HCT116 (cell line): ENCODE measurements at regions not wholly inside any gene's neighbourhood (a gene's known extent, or its start where the extent isn't known, plus 50 kb on each side); places are given as distances from the start of the nearest gene placed in this dataset.

Source experiments
- ATAC-seq: fragments of 200-7000 bp; cut with Tn5 transposase; 2 replicates; pipeline ENCODE4 v1.9.1; 2020; ENCODE audit warnings: mild to moderate bottlenecking, moderate library complexity
- BruUV-seq: library from RNA; stranded (reverse); fragments of 400-500 nt; replicated peaks from 2 replicates; lab custom pipeline; 2021; lab: Mats Ljungman, UMichigan
- CTCF ChIA-PET: fragments of 300-600 bp; sonication (Branson Sonifier 250); formaldehyde crosslinking; loops from one replicate; lab custom pipeline; 2021; ENCODE audit warnings: antibody characterized with exemption; lab: Charles Lee
- POLR2A ChIA-PET: fragments of 300-600, 350-600 bp; sonication (Branson Sonifier 250); formaldehyde crosslinking; loops from one replicate; lab custom pipeline; 2021; ENCODE audit warnings: antibody characterized with exemption; lab: Charles Lee
- RAD21 ChIA-PET, 2 experiments: fragments of 300-600 bp; sonication (Branson Sonifier 250); formaldehyde crosslinking; loops; one replicate each; lab custom pipeline; 2023; ENCODE audit warnings: low total read pairs in 2 of 2; ENCODE audit not compliant: uncharacterized antibody in 2 of 2, unreplicated experiment in 2 of 2, low non-redundant PET in 1 of 2; lab: Charles Lee
- DNase-seq: peaks from one replicate; pipeline ENCODE4 v3.0.0-alpha.2; 2010; ENCODE audit warnings: low read depth, low spot score
- H2AFZ ChIP-seq: fragments of 200-600 bp; shearing (Covaris generic), sonication (generic); 2 replicates; pipeline ENCODE4 v1.6.1; 2017; ENCODE audit warnings: low read depth, mixed run types, mixed read lengths, antibody characterized with exemption, low read length; ENCODE audit not compliant: poor library complexity, severe bottlenecking
- H3K27ac ChIP-seq: 2 replicates; pipeline ENCODE4 v1.5.1; 2012; ENCODE audit warnings: low read depth, low read length
- H3K27me3 ChIP-seq: fragments of 200-600 bp; sonication (generic); 2 replicates; pipeline ENCODE4 v1.6.1; 2016; ENCODE audit warnings: mixed run types, low read length, mixed read lengths; ENCODE audit not compliant: insufficient read depth
- H3K36me3 ChIP-seq, 2 experiments: fragments of 200-500 bp in 1 of 2; fragments of 200-600 bp in 1 of 2; sonication (Bioruptor generic) in 1 of 2; sonication (generic) in 1 of 2; 2 replicates each; pipeline versions ENCODE4 v1.5.1 to v1.6.1; 2014 to 2016; ENCODE audit warnings: low read length in 2 of 2, inconsistent platforms in 1 of 2, mixed read lengths in 1 of 2, mixed run types in 1 of 2; ENCODE audit not compliant: insufficient read depth in 2 of 2, control insufficient read depth in 1 of 2
- H3K4me1 ChIP-seq, 2 experiments: fragments of 200-600 bp in 1 of 2; sonication (generic) in 1 of 2; 2 replicates each; pipeline versions ENCODE4 v1.5.1 to v1.6.1; 2012 to 2017; ENCODE audit warnings: low read length in 2 of 2, inconsistent platforms in 1 of 2, mild to moderate bottlenecking in 1 of 2, mixed read lengths in 1 of 2, mixed run types in 1 of 2, moderate library complexity in 1 of 2; ENCODE audit not compliant: insufficient read depth in 2 of 2, control insufficient read depth in 1 of 2
- H3K4me2 ChIP-seq: fragments of 200-600 bp; sonication (generic); 2 replicates; pipeline ENCODE4 v1.6.1; 2017; ENCODE audit warnings: mixed run types, low read length, mixed read lengths
- H3K4me3 ChIP-seq, 2 experiments: fragments of 200-600 bp in 1 of 2; sonication (generic) in 1 of 2; replicated peaks in 1 of 2; 2 replicates each; pipeline ENCODE4 v1.5.1; 2011 to 2016; ENCODE audit warnings: low read length in 2 of 2, control low read depth in 1 of 2, low read depth in 1 of 2, mild to moderate bottlenecking in 1 of 2, mixed read lengths in 1 of 2, mixed run types in 1 of 2
- H3K79me2 ChIP-seq: fragments of 200-600 bp; sonication (generic); 2 replicates; pipeline ENCODE4 v1.6.1; 2017; ENCODE audit warnings: mild to moderate bottlenecking, mixed run types, low read length, moderate library complexity, mixed read lengths; ENCODE audit not compliant: insufficient read depth
- H3K9ac ChIP-seq: fragments of 200-600 bp; sonication (generic); 2 replicates; pipeline ENCODE4 v1.6.1; 2016; ENCODE audit warnings: low read length, mixed read lengths
- H3K9me2 ChIP-seq: fragments of 200-600 bp; sonication (generic), shearing (Covaris generic); 2 replicates; pipeline ENCODE4 v1.6.1; 2017; ENCODE audit warnings: mixed run types, mild to moderate bottlenecking, moderate library complexity; ENCODE audit not compliant: insufficient read depth
- H3K9me3 ChIP-seq, 2 experiments: fragments of 200-500 bp in 1 of 2; fragments of 200-600 bp in 1 of 2; sonication (Bioruptor generic) in 1 of 2; sonication (generic) in 1 of 2; 2 replicates each; pipeline ENCODE4 v1.6.1; 2014 to 2017; ENCODE audit warnings: low read length in 2 of 2, mixed read lengths in 2 of 2, inconsistent platforms in 1 of 2, low read depth in 1 of 2, mild to moderate bottlenecking in 1 of 2, mixed run types in 1 of 2, moderate library complexity in 1 of 2; ENCODE audit not compliant: control insufficient read depth in 1 of 2, insufficient read depth in 1 of 2
- H4K20me1 ChIP-seq: fragments of 200-600 bp; sonication (generic), shearing (Covaris generic); 2 replicates; pipeline ENCODE4 v1.6.1; 2017; ENCODE audit warnings: mixed run types, mild to moderate bottlenecking, moderate library complexity; ENCODE audit not compliant: insufficient read depth
- CBX3 ChIP-seq: IDR thresholded peaks from 2 replicates; pipeline ENCODE4 v1.6.1; 2012; ENCODE audit warnings: low read depth
- CEBPB ChIP-seq: IDR thresholded peaks from 2 replicates; pipeline ENCODE4 v1.6.1; 2012; ENCODE audit warnings: low read depth
- EZH2 ChIP-seq: fragments of 200-600 bp; sonication (generic); IDR thresholded peaks from 2 replicates; pipeline ENCODE4 v1.6.1; 2017; ENCODE audit warnings: antibody characterized with exemption, mixed run types
- EZH2phosphoT487 ChIP-seq: fragments of 200-600 bp; IDR thresholded peaks from 2 replicates; pipeline ENCODE4 v1.6.1; 2018; ENCODE audit warnings: antibody characterized with exemption, borderline replicate concordance
- FOSL1 ChIP-seq: IDR thresholded peaks from 2 replicates; pipeline ENCODE4 v1.6.1; 2012; ENCODE audit warnings: low read depth
- JUND ChIP-seq: IDR thresholded peaks from 2 replicates; pipeline ENCODE4 v1.6.1; 2012
- POLR2A ChIP-seq: IDR thresholded peaks from 2 replicates; pipeline ENCODE4 v1.7.0; 2011; ENCODE audit warnings: borderline replicate concordance; ENCODE audit not compliant: insufficient read depth, insufficient read length; ENCODE audit errors: extremely low read depth
- POLR2AphosphoS5 ChIP-seq: IDR thresholded peaks from 2 replicates; pipeline ENCODE4 v1.6.1; 2011; ENCODE audit warnings: mild to moderate bottlenecking, low read depth, low read length, moderate library complexity
- RAD21 ChIP-seq: IDR thresholded peaks from 2 replicates; pipeline ENCODE4 v1.6.1; 2012; ENCODE audit warnings: low read depth, mild to moderate bottlenecking
- SIN3A ChIP-seq: IDR thresholded peaks from 2 replicates; pipeline ENCODE4 v1.6.1; 2012; ENCODE audit warnings: low read depth
- SRF ChIP-seq: IDR thresholded peaks from 2 replicates; pipeline ENCODE4 v1.6.1; 2012; ENCODE audit warnings: low read depth
- TCF7L2 ChIP-seq: IDR thresholded peaks from 2 replicates; pipeline ENCODE4 v1.7.0; 2011; ENCODE audit warnings: borderline replicate concordance, inconsistent platforms; ENCODE audit not compliant: insufficient read depth, insufficient read length; ENCODE audit errors: extremely low read depth
- YY1 ChIP-seq: IDR thresholded peaks from 2 replicates; pipeline ENCODE4 v1.6.1; 2011; ENCODE audit warnings: low read length, low read depth, moderate library complexity, mild to moderate bottlenecking; ENCODE audit not compliant: insufficient replicate concordance; ENCODE audit errors: extremely low read depth
- ZFX ChIP-seq: fragments of 450-650 bp; IDR thresholded peaks from 2 replicates; pipeline ENCODE4 v1.6.1; 2017
- ZNF274 ChIP-seq: fragments of 200-500 bp; sonication (Bioruptor generic); IDR thresholded peaks from 2 replicates; pipeline ENCODE4 v1.6.1; 2014; ENCODE audit warnings: mild to moderate bottlenecking, low read depth, low read length, inconsistent platforms
- intact Hi-C: fragments of 100-400 bp; cut with micrococcal nuclease; formaldehyde crosslinking; loops from 2 replicates; pipeline ENCODE4 v1.10.0; 2022
- TF ChIP-seq, protein P1 (sequence below): IDR thresholded peaks from 2 replicates; pipeline ENCODE4 v1.6.1; 2012; ENCODE audit warnings: low read depth
- TF ChIP-seq, protein P2 (sequence below), 3 experiments: fragments of 200-600 bp in 1 of 3; sonication (generic) in 1 of 3; IDR thresholded peaks in 2 of 3; conservative IDR thresholded peaks in 1 of 3; 2 replicates each; pipeline ENCODE4 v1.5.1; 2012 to 2017; ENCODE audit warnings: low read depth in 2 of 3, low read length in 2 of 3, antibody characterized with exemption in 1 of 3, borderline replicate concordance in 1 of 3, control low read depth in 1 of 3, mild to moderate bottlenecking in 1 of 3, mixed read lengths in 1 of 3, mixed run types in 1 of 3, moderate library complexity in 1 of 3; ENCODE audit not compliant: insufficient read depth in 1 of 3
- TF ChIP-seq, protein P3 (sequence below): IDR thresholded peaks from 2 replicates; pipeline ENCODE4 v1.6.1; 2011; ENCODE audit warnings: mild to moderate bottlenecking, low read length, moderate library complexity; ENCODE audit not compliant: insufficient replicate concordance; ENCODE audit errors: extremely low read depth
- TF ChIP-seq, protein P4 (sequence below): IDR thresholded peaks from 2 replicates; pipeline ENCODE4 v1.6.1; 2012

DNA sequence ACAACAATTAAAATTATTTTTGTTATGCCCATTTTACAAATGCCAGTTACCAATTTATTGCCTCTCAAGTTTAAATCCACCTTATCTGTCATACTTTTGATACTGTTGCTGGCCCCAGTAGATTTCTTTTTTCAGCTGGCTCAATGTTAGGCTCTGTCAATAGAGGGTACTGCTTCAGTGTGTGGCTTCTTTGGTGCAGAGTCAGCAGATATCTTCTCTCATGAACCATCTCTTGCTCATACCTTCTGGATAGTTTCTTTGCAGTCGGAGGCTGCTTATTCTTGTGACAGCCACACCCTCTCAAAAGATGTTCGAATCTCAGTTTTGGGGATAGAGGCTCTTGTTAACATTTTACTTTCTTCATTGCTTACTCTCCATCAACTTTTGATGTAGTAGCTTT, 849.9 kb upstream of the SEMA6A start:
- no peaks in the 10 kb centered on the region for H3K36me3 ChIP-seq
- RAD21 ChIA-PET, result no interaction called here
- no peaks in the 10 kb centered on the region for H3K4me1 ChIP-seq
- DNase-seq (no peak), ATAC-seq (no peak)
- no peaks in the 10 kb centered on the region for H3K27me3 ChIP-seq
- no peak overlapping the region for H2AFZ ChIP-seq
- no TSS peak for BruUV-seq
- no peaks in the 10 kb centered on the region for H3K79me2 ChIP-seq
- no peak overlapping the region for H3K27ac ChIP-seq
- TF ChIP-seq, protein P1, sequence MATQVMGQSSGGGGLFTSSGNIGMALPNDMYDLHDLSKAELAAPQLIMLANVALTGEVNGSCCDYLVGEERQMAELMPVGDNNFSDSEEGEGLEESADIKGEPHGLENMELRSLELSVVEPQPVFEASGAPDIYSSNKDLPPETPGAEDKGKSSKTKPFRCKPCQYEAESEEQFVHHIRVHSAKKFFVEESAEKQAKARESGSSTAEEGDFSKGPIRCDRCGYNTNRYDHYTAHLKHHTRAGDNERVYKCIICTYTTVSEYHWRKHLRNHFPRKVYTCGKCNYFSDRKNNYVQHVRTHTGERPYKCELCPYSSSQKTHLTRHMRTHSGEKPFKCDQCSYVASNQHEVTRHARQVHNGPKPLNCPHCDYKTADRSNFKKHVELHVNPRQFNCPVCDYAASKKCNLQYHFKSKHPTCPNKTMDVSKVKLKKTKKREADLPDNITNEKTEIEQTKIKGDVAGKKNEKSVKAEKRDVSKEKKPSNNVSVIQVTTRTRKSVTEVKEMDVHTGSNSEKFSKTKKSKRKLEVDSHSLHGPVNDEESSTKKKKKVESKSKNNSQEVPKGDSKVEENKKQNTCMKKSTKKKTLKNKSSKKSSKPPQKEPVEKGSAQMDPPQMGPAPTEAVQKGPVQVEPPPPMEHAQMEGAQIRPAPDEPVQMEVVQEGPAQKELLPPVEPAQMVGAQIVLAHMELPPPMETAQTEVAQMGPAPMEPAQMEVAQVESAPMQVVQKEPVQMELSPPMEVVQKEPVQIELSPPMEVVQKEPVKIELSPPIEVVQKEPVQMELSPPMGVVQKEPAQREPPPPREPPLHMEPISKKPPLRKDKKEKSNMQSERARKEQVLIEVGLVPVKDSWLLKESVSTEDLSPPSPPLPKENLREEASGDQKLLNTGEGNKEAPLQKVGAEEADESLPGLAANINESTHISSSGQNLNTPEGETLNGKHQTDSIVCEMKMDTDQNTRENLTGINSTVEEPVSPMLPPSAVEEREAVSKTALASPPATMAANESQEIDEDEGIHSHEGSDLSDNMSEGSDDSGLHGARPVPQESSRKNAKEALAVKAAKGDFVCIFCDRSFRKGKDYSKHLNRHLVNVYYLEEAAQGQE, result no peak
- TF ChIP-seq YY1, result no peak
- no peak for TF ChIP-seq ZNF274
- TF ChIP-seq, protein P2, sequence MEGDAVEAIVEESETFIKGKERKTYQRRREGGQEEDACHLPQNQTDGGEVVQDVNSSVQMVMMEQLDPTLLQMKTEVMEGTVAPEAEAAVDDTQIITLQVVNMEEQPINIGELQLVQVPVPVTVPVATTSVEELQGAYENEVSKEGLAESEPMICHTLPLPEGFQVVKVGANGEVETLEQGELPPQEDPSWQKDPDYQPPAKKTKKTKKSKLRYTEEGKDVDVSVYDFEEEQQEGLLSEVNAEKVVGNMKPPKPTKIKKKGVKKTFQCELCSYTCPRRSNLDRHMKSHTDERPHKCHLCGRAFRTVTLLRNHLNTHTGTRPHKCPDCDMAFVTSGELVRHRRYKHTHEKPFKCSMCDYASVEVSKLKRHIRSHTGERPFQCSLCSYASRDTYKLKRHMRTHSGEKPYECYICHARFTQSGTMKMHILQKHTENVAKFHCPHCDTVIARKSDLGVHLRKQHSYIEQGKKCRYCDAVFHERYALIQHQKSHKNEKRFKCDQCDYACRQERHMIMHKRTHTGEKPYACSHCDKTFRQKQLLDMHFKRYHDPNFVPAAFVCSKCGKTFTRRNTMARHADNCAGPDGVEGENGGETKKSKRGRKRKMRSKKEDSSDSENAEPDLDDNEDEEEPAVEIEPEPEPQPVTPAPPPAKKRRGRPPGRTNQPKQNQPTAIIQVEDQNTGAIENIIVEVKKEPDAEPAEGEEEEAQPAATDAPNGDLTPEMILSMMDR (IDR thresholded peaks at IDR 0.05 in 2 of 3, conservative IDR thresholded peaks at IDR 0.05 in 1 of 3; ENCODE audit: borderline replicate concordance in 1 of 3, insufficient read depth in 1 of 3, low read depth in 2 of 3, low read length in 2 of 3), result no peak
- no peak for TF ChIP-seq POLR2AphosphoS5
- TF ChIP-seq EZH2, result no peak
- TF ChIP-seq SIN3A, result no peak
- TF ChIP-seq TCF7L2, result no peak
- no peak for TF ChIP-seq FOSL1
- TF ChIP-seq ZFX, result no peak
- no peak for TF ChIP-seq RAD21
- TF ChIP-seq POLR2A, result no peak
- TF ChIP-seq JUND, result no peak
- TF ChIP-seq CBX3, result no peak
- TF ChIP-seq, protein P3, sequence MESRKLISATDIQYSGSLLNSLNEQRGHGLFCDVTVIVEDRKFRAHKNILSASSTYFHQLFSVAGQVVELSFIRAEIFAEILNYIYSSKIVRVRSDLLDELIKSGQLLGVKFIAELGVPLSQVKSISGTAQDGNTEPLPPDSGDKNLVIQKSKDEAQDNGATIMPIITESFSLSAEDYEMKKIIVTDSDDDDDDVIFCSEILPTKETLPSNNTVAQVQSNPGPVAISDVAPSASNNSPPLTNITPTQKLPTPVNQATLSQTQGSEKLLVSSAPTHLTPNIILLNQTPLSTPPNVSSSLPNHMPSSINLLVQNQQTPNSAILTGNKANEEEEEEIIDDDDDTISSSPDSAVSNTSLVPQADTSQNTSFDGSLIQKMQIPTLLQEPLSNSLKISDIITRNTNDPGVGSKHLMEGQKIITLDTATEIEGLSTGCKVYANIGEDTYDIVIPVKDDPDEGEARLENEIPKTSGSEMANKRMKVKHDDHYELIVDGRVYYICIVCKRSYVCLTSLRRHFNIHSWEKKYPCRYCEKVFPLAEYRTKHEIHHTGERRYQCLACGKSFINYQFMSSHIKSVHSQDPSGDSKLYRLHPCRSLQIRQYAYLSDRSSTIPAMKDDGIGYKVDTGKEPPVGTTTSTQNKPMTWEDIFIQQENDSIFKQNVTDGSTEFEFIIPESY, result no peak
- TF ChIP-seq, protein P4, sequence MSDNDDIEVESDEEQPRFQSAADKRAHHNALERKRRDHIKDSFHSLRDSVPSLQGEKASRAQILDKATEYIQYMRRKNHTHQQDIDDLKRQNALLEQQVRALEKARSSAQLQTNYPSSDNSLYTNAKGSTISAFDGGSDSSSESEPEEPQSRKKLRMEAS, result no peak
- TF ChIP-seq EZH2phosphoT487, result no peak
- no peak for TF ChIP-seq CEBPB
- TF ChIP-seq SRF, result no peak
- H3K9me2 ChIP-seq, result no peaks in the 10 kb centered on the region
- intact Hi-C loops, result no loop called here
- no peaks in the 10 kb centered on the region for H4K20me1 ChIP-seq
- POLR2A ChIA-PET, result no interaction called here
- CTCF ChIA-PET, result interaction anchor here (1.5 kb wide), 1 partner anchor 30 kb away, joined by 3 read pairs; no protein-coding TSS in a partner anchor
- no peak overlapping the region for H3K9ac ChIP-seq
- H3K4me2 ChIP-seq, result no peak overlapping the region
- H3K4me3 ChIP-seq, result no peak overlapping the region
- no peaks in the 10 kb centered on the region for H3K9me3 ChIP-seq
